LHCN-M2 (cell line): ENCODE measurements at regions not wholly inside any gene's neighbourhood (a gene's known extent, or its start where the extent isn't known, plus 50 kb on each side); places are given as distances from the start of the nearest gene placed in this dataset.

Experiments used
- DNase-seq: peaks from one replicate; pipeline ENCODE4 v3.0.0-alpha.2; 2012; ENCODE audit warnings: low read depth

DNA sequence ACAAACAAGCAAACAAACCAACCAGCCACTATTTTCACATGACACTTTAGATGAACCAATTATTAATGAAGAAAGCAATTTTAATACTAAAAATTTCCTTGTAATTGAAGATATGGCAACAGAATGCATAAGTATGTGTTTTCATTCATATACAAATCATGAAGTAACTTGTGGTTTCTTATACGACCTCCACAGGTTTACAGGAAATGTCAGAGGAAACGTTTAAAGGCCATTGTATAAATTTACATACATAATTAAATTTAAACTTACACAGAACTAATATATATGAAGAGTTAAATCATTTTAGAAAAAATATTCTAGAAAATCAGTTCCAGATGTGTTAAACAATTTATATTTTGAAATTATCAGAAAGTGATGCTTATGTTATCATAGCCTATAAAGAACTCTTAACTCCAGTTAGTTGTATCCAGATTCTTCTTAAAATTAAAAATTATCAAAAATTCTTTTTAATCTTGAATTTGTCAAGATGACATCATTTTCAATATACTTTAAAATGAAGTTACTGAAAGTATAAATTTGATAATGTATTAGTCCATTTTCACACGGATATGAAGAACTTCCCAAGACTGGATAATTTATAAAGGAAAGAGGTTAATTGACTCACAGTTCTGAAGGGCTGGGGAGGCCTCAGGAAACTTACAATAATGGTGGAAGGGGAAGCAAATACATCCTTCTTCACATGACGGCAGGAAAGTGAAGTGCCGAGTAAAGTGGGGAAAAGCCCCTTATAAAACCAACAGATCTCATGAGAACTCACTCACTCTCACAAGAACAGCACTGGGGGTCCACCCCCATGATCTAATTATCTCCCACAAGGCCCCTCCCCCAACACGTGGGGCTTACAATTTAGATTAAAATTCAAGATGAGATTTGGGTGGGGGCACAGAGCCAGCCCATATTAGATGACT, 192.0 kb downstream of the PIK3R1 start:
- DNase-seq, result no peak

DNA sequence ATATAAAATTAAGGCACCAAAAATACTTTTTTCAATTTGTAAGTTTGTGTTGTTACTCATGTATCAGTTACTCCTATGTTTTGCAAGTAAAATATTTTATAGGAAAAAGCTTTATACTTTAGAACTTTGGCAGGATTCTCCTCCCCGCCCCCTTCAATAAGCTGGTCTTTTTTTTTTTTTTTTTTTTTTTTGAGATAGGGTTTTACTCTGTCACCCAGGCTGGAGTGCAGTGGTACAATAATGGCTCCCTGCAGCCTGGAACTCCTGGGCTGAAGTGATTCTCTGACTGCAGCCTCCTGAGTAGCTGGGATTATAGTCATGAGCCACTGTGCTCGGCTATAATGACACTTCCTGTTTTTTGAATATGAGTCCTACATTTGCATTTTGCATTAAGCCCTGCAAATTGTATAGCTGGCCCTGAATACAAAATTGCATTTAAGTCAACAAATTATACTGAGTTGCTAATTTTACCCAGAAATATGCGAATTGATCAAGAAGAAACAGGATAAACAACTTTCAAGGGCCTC, 192.9 kb downstream of the PIK3R1 start:
- no peak for DNase-seq

DNA sequence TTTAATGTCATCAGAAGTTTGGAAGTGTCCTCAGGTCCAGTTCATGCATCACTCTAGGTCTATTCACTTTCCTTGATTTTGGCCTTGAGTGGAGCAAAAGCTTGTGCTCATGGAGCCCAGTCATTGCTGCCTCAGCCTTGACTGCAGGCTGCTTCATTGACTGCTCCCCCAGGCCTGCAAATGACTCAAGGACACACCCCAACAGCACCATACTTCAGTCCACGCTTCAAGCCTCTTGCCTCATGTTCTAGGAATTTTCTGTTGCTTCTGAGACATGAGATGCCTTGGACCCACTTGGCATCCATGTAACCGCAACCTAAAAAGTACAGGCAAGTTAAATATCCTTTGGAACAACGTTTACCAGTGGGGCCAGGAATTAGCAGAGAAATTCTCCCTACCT, 193.7 kb downstream of the PIK3R1 start:
- DNase-seq, result peak; percentile 49

DNA sequence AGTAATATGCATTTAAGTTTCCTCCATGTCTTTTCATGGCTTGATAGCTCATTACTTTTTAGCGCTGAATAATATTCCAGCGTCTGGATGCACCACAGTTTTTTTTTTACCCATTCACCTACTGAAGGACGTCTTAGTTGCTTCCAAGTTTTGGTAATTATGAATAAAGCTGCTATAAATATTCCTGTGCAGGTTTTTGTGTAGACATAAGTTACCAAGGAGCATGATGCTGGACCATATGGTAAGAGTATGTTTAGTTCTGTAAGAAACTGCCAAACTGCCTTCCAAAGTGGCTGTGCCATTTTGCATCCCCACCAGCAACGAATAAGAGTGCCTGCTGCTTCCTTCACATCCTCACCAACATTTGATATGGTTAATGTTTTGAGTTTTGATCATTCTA, 195.6 kb downstream of the PIK3R1 start:
- DNase-seq, result no peak

DNA sequence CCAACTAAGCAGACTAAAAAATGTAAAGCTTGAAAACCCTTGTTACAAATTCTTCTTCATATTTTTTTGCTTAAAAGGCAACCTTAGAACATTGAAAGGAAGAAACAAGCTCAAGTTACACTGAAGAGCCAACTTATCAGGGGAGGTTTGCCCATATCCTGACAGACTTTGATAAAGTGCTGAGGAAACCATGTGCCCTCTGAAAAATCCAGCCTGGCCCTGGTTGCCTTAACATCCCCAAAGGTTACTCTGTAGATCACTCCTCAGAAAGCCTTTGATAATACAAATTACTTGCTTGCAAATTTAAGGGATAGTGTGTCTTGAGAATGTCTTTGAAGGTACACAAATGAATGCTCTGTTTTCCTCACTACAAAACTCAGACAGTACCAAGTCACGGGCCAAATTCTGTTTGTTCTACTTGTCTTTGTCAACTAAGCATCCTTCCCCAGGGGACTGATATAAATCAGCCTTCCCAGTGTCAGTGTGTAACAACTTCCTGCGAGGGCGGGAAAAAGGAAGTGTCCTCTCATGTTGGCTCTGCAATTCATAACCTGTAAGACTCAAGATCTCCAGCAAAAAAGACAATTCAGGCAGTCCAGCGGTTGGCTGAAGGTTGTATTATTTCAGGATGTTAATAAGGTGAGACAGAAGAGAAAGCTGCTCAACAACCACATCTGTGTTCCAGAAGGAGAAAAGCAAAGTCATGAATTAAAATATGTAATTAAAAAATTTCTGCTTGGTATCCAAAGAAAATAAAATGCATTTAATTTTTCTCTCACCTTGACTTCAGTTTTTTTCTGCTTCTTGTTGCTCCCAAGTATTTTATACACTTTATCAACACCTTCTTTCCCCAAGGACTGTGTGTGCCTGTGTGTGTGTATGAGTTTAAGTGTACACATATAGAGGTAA, 199.9 kb downstream of the PIK3R1 start:
- no peak for DNase-seq

DNA sequence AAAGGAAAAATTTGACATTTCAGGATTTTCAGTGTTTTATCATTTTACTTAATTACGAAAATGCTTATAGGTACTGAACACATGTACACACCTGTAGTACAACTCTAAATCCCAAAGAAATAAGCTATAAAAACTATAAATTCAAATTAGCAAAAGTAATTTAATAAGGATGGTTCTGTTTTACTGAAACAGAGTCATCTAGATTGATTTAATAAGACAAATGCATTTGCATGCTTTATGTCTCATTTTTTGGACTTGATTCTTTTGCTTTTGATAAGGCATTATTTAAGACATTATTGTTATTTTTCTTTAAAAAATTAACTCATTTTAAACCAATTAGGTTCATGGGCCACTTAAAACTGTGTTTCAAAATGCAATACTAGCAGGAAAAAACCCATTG, 201.2 kb downstream of the PIK3R1 start:
- DNase-seq, result no peak

DNA sequence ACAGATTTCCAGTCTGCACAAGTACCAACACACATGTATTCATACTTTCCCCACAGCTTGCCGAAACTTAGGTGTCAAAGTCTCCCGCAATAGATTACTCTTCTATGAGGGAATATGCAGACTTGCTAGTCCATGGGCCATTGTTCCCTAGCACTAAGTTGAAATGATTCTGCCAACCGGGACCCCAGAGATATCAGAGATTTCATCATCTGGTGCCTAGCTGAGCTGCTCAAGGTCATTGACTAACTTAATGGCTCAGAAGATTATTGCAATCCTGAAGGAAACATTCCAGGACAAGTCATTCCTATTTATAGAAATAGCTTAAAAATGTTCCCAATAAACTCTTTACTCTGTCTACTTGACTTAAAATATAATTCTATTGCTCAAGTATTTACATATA, 202.6 kb downstream of the PIK3R1 start:
- peak; percentile 49 for DNase-seq

DNA sequence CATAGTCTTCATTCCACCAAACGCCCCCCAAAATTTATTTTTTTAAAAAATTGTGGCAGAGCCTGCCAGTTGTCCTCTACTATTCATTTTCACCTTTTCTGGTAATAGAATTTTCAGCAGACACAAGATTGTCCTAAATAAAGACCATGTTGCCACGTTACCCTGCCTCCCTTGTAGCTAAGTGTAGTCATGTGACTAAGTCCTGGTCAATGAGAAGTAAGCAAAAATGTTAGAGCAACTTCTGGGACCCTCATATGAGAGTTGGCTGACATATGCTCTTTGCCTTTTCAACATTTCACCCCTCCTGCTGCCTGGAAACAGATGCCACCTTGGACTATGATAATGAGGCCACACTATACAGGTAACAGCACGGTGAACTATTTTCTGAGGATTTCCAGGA, 203.1 kb downstream of the PIK3R1 start:
- DNase-seq, result no peak

DNA sequence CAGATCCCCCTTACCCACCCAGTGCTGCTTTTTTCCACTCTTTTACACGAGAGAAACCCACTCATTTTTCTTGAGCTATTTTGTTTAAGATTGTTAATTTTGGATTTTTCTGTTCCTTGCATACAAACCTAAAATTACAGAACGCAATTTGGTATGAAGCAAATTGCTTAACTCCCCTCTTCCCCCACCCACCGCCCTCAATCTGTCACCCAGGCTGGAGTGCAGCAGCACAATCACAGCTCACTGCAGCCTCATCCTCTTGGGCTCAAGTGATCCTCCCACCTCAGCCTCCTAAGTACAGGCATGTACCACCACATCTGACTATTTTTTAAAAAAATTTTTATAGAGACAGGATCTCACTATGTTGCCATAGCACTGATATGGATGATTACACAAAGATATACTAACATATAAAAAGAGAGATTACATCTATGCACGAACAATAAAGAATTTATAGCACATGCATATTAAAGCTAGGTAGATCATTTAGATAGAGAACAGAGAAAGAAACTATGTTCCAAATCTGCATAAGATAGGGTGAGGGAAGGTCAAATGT, 203.6 kb downstream of the PIK3R1 start:
- DNase-seq, result no peak

DNA sequence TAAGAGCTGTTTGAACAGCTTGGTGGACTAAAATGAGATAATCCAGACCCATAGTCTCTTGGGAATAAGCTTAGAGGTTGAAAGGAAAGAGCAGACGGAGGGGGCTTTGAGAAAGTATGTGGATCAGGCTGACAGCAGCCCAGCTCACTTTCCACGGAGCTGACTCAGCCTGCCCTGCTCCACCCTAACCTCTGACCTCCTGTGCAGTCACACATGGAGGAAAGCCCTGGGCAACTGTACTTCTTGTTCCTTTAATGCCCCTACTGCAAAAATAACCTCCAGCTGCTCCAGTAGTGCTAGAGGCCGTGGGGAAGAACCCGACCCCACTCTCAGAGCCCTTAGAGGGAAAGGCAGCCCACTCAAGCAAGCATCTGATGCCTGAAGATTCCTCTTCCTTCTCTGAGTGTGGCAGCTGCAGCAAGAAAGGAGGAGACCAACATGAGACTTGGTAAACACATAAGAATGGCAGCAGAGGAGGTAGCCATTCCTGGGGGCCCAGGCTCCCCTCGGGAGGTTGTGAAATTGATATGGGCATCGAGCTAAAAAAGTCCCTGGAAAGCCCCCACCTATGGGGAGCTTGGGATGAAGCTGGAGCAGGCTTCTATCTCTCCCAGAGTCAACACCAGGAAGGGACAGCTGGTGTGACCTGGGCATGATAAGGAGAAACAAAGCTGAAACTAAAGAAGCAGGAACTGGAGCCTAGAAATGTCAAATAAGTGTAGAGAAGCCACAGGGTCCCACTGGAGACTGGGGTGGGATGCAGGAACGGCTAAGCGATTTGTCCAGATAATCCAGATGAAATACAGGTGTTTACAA, 204.3 kb downstream of the PIK3R1 start:
- DNase-seq, result peak; percentile 89

DNA sequence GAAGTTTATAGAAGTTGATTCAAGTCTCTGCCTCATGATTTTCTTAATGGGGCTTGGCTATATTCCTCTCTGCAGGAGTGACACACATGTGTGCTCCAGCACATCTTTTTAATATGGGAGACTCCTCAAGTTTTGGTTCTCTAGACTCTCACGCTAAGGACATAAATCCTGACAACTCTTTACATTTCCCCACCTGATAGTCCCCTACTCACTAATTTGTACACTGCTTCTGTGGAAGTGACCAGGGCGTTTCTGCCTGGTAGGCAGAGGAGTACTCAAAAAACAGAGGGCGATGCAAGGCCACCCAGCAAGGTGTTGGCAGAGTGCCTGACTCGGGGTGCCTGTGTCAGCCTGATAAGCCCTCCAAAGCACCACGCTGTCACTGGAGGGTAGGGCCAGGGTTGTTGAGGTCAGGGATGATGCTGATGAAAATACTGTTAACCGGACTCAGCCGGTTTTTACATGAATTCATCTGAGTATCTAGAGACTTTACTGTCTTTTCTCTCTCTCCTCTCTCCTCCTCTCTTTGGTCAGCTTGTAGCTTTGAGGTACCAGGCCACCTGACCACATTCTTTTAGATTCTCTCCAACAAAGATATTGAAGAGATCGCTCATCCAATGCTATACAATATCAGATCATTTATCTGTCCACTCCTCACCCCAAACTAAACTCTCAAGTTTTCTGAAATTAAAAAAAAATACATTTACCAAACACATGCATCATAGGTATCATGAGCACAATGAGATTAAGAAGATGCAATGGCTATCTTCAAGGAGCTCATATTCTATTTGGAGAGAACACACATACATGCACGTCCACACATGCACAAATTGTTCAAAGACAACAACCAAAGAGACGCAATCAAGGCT, 205.2 kb downstream of the PIK3R1 start:
- DNase-seq, result no peak

DNA sequence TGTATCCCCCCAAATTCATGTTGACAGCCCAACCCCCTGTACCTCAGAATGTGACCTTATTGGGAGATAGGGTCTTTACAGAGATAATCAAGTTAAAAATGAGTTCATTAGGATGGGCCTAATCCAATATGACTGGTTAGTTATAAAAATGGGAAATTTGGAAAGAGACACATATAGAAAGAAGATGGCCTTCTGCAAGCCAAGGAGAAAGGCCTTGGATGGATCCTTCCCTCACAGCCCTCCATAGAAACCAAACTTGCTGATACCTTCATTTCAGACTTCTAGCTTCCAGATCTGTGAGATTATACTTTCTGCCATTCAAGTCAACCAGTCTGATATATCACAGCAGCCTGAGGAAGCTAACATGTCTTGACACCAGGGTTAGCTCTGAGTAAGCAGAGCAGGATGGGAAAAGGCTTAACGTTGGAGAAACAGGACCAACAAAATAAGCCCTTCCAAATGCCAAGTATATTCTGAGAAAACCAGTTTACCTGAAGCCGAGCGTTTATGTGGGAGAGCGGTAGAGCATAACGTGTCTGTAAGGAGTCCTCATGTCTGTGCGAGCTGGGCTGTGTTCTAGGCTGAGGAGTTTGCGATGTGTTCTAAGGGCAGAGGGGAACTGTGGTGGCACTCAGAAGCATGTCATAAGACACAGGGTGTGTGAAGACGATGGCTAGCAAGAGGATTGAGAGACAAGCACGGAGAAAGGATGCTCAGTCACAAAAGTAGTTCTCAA, 206.1 kb downstream of the PIK3R1 start:
- DNase-seq, result no peak

DNA sequence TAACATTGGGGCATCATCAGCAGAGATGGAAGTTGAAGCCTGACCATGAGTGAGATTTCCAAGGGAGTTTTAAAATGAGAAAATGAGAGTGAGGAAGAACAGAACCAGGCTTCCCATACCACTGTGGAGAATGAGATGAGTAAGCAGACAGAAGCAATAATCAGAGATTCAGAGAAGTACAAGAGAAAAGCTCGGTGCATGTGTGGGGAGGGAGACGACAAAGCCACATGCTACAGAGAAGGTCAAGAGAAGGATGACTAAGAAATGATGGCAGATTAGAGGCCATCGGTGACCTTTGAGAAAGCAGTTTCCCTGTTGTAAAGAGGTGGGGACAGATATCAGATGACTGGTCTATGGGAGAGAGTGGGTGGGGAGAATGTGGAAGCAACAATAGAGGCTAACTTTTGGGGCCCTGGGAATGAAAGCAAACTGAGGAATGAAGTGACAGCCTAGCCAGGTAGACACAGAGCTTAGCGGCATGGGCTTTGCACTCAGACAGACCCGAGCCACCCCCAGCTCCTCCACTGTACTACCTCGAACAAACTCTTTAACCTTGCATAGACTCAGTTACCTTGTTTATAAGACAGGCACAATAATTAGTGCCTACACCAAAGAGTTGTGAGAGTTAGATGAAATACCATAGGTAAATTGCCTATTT, 207.7 kb downstream of the PIK3R1 start:
- DNase-seq, result no peak

DNA sequence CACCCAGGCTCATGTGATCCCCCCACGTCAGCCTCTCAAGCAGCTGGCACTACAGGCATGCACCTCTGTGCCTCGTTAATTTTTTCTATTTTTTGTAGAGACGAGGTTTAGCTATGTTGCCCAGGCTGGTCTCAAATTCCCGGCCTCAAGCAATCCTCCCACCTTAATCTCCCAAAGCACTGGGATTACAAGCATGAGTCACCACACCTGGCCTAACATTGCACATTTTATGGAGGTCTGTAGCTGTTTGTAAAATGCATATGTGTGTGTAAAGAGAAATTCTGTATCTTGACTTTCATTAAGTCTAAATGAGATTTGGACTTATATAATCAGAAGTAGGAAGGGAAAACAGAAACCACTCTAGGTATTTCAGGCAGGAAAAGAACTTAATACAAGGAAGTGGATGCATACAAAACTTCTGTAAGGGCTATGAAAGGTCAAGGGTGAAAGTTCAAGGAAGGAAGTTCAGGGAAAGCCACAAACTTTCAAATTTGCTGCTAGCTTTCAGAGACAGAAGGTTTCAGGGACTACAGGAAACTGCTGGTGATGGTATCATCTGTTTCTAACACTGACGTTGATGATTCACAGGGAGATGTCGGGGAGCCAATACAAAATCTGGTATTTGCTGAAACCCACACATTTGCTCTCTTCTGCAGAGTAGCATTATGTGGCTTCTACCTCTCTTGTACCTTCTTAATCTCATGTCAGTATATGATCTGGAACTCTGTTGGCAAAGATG, 209.4 kb downstream of the PIK3R1 start:
- DNase-seq, result peak; percentile 72

DNA sequence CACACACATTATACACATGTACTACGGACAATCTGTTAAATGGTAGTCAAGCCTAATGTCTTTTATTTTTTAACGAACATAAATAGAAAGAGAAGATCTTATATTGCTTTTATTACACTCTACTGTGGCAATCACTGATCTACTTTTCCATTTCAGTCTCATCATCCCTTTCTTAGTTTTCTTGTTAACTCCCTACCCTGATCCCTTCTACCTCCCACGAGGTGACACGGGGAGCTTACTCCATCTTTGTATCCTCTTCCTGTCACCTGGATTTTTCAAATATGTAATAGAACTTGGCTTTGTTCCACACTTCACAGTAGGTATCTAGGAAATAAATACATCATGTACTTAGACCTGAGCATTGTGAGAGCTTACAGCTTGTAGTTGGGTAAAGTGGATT, 211.0 kb downstream of the PIK3R1 start:
- no peak for DNase-seq

DNA sequence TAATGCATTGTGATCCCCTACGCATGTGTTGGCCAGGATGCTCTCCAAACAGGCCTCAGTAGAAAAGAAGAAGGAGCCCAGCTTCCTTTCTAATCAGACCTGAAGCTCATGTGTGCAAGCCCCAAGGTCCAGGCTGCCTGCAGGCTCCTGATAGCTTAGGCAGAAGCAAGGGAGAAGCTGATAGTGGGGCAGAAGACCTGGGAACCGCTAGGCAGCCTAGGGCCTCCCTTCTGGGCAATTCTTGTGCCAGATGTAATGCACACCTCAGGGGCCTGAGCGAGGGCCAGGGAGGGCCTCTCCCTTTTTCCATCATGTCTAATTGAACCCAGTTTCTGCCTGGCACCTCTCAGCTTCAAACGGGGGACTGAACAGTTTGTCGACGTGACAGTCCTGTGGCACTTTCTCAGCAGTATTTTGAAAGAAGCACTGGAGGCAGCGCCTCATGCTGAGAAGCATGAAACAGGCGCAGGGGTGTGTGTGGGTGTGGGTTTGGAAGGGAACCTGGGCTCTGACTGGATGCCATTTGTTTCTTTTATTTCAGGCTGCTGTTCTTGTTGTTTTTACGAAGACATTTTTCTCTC, 212.8 kb downstream of the PIK3R1 start:
- DNase-seq, result no peak

DNA sequence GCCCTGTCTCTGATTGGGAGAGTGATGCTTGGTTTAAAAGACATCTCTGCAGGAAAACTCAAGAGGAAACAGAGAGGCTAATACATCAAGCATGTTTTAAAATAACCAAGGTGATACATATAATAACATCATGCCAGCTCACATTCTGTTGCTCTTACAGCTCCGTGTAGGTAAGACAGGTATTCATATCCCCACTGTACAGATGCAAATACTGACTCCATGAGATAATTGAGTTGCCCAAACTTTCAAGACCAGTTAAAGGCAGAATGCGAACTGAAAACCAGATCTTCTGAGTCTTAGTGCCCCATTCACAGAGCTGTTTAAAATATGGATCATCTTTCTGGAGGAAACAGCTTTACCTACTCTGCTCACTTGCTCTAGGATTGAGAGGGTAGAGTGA, 214.0 kb downstream of the PIK3R1 start:
- no peak for DNase-seq

DNA sequence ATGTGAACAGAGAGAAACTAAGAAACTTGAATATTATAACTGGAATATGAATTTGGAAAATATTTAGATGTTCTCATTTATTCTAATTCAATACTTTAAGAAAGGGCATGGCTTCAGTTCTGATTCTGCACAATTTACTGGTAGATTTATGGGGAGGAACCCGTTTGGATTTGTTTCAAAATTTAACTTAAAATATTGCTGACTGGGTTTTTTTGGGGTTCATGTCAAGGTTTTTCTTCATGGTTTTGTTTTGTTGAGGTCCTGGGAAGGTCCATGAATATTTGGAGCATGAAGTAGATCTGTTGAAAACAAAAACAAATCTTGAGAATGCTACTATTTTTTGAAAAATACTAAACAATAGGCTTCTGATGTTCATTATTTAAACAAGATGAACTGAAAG, 214.7 kb downstream of the PIK3R1 start:
- DNase-seq, result no peak
